GM19452 (cell line): ENCODE measurements at regions not wholly inside any gene's neighbourhood (a gene's known extent, or its start where the extent isn't known, plus 50 kb on each side); places are given as distances from the start of the nearest gene placed in this dataset.
"Not testable (repeated sequence)": the region's sequence is repeated elsewhere in the genome, so short reads cannot be mapped to it uniquely, and the experiment has no call there.

Experiments used
- ATAC-seq: cut with Tn5 transposase; IDR thresholded peaks from one replicate; pipeline ENCODE4 v1.9.1; 2021; ENCODE audit not compliant: unreplicated experiment

GRCh38 chrX:124181515-124181914, 150.9 kb upstream of the TEX13D start:
- ATAC-seq, result not testable (repeated sequence)

- no peak for ATAC-seq
Observed at GRCh38 chrX:124190440-124190839, 142.0 kb upstream of the TEX13D start.

- ATAC-seq, result no peak
Observed at GRCh38 chrX:124194199-124194598, 138.3 kb upstream of the TEX13D start.

GRCh38 chrX:124194901-124195300, 137.6 kb upstream of the TEX13D start:
- no peak for ATAC-seq

GRCh38 chrX:124203311-124203710, 129.1 kb upstream of the TEX13D start:
- no peak for ATAC-seq

- no peak for ATAC-seq
Observed at GRCh38 chrX:124208660-124209059, 123.8 kb upstream of the TEX13D start.

GRCh38 chrX:124209792-124210576, 122.5 kb upstream of the TEX13D start:
- no peak for ATAC-seq

- ATAC-seq, result peak; percentile 86
Observed at GRCh38 chrX:124211312-124211942, 121.0 kb upstream of the TEX13D start.

GRCh38 chrX:124212622-124213021, 119.8 kb upstream of the TEX13D start:
- ATAC-seq, result peak; percentile 34

- ATAC-seq, result no peak
Observed at GRCh38 chrX:124215786-124216185, 116.7 kb upstream of the TEX13D start.

- no peak for ATAC-seq
Observed at GRCh38 chrX:124216396-124217115, 115.9 kb upstream of the TEX13D start.

- peak; percentile 81 for ATAC-seq
Observed at GRCh38 chrX:124217304-124218251, 114.9 kb upstream of the TEX13D start.

- ATAC-seq, result no peak
Observed at GRCh38 chrX:124223524-124223923, 108.9 kb upstream of the TEX13D start.

- ATAC-seq, result no peak
Observed at GRCh38 chrX:124224528-124224927, 107.9 kb upstream of the TEX13D start.

GRCh38 chrX:124226129-124226528, 106.3 kb upstream of the TEX13D start:
- ATAC-seq, result no peak

GRCh38 chrX:124228849-124229248, 103.6 kb upstream of the TEX13D start:
- no peak for ATAC-seq

- no peak for ATAC-seq
Observed at GRCh38 chrX:124229374-124229773, 103.1 kb upstream of the TEX13D start.

GRCh38 chrX:124230655-124231450, 101.6 kb upstream of the TEX13D start:
- no peak for ATAC-seq

- no peak for ATAC-seq
Observed at GRCh38 chrX:124231451-124231759, 101.1 kb upstream of the TEX13D start.

- ATAC-seq, result peak; percentile 83
Observed at GRCh38 chrX:124232523-124233201, 99.8 kb upstream of the TEX13D start.
